NCI-H1092 treated with DMSO at 0.1 percent for 48 hours (cell line): ENCODE measurements at regions not wholly inside any gene's neighbourhood (a gene's known extent, or its start where the extent isn't known, plus 50 kb on each side); places are given as distances from the start of the nearest gene placed in this dataset.
"Not testable (repeated sequence)": the region's sequence is repeated elsewhere in the genome, so short reads cannot be mapped to it uniquely, and the experiment has no call there.

Experiments used
- DNase-seq: peaks from one replicate; lab custom pipeline; 2025; lab: John Stamatoyannopoulos, UW

- no peak for DNase-seq
Observed at GRCh38 chr5:121350181-121350930, 501.3 kb upstream of the FTMT start.

GRCh38 chr5:121366515-121366914 lies 485.2 kb upstream of the FTMT start:
- DNase-seq, result no peak

GRCh38 chr5:121373371-121373770 lies 478.3 kb upstream of the FTMT start:
- DNase-seq, result no peak

- no peak for DNase-seq
Observed at GRCh38 chr5:121377461-121377860, 474.2 kb upstream of the FTMT start.

GRCh38 chr5:121378046-121378445 lies 473.6 kb upstream of the FTMT start:
- no peak for DNase-seq

- no peak for DNase-seq
Observed at GRCh38 chr5:121378559-121379359, 472.9 kb upstream of the FTMT start.

- DNase-seq, result no peak
Observed at GRCh38 chr5:121380066-121380465, 471.6 kb upstream of the FTMT start.

- DNase-seq, result no peak
Observed at GRCh38 chr5:121384359-121384758, 467.3 kb upstream of the FTMT start.

- no peak for DNase-seq
Observed at GRCh38 chr5:121386334-121386733, 465.3 kb upstream of the FTMT start.

GRCh38 chr5:121396716-121397115 lies 455.0 kb upstream of the FTMT start:
- DNase-seq, result no peak

GRCh38 chr5:121399879-121400278 lies 451.8 kb upstream of the FTMT start:
- no peak for DNase-seq

- DNase-seq, result no peak
Observed at GRCh38 chr5:121408778-121409177, 442.9 kb upstream of the FTMT start.

GRCh38 chr5:121415270-121415669 lies 436.4 kb upstream of the FTMT start:
- DNase-seq, result no peak

GRCh38 chr5:121421646-121422045 lies 430.0 kb upstream of the FTMT start:
- DNase-seq, result no peak

- DNase-seq, result no peak
Observed at GRCh38 chr5:121424976-121425375, 426.7 kb upstream of the FTMT start.

- no peak for DNase-seq
Observed at GRCh38 chr5:121426153-121426552, 425.5 kb upstream of the FTMT start.

GRCh38 chr5:121429761-121430160 lies 421.9 kb upstream of the FTMT start:
- DNase-seq, result no peak

GRCh38 chr5:121430538-121430937 lies 421.1 kb upstream of the FTMT start:
- no peak for DNase-seq

GRCh38 chr5:121445511-121445910 lies 406.2 kb upstream of the FTMT start:
- no peak for DNase-seq

GRCh38 chr5:121462441-121462840 lies 389.2 kb upstream of the FTMT start:
- no peak for DNase-seq

GRCh38 chr5:121471222-121471621 lies 380.5 kb upstream of the FTMT start:
- not testable (repeated sequence) for DNase-seq

- no peak for DNase-seq
Observed at GRCh38 chr5:121478636-121479035, 373.0 kb upstream of the FTMT start.

- DNase-seq, result no peak
Observed at GRCh38 chr5:121479337-121479736, 372.3 kb upstream of the FTMT start.
